Liver (tissue), 8 donors: ENCODE measurements at regions not wholly inside any gene's neighbourhood (a gene's known extent, or its start where the extent isn't known, plus 50 kb on each side); places are given as distances from the start of the nearest gene placed in this dataset.

ENCODE experiments used
- DNase-seq: peaks from one replicate; pipeline ENCODE4 v3.0.0-alpha.2; 2017; ENCODE audit warnings: low spot score
- H3K27ac ChIP-seq, 2 donors: one replicate each; pipeline ENCODE4 v1.7.0; 2013; ENCODE audit warnings: inconsistent platforms in 2 of 2, low read length in 2 of 2, control low read depth in 1 of 2, low read depth in 1 of 2, mild to moderate bottlenecking in 1 of 2
- H3K27me3 ChIP-seq, 4 donors: one replicate each; pipeline versions ENCODE4 v1.6.1 to v1.7.0; 2013; ENCODE audit warnings: low read length in 3 of 4, inconsistent platforms in 1 of 4, mild to moderate bottlenecking in 1 of 4, moderate library complexity in 1 of 4; ENCODE audit not compliant: control insufficient read depth in 4 of 4, insufficient read depth in 4 of 4
- H3K36me3 ChIP-seq, 4 donors: one replicate each; pipeline versions ENCODE4 v1.6.1 to v1.7.0; 2013; ENCODE audit warnings: low read length in 3 of 4, mild to moderate bottlenecking in 3 of 4, low read depth in 1 of 4, moderate library complexity in 1 of 4; ENCODE audit not compliant: control insufficient read depth in 4 of 4, insufficient read depth in 3 of 4
- H3K4me1 ChIP-seq, 4 donors: one replicate each; pipeline versions ENCODE4 v1.6.1 to v1.7.0; 2013; ENCODE audit warnings: low read length in 3 of 4, mild to moderate bottlenecking in 3 of 4, moderate library complexity in 1 of 4; ENCODE audit not compliant: control insufficient read depth in 4 of 4, insufficient read depth in 4 of 4
- H3K4me3 ChIP-seq, 3 donors: one replicate each; pipeline versions ENCODE4 v1.6.1 to v1.7.0; 2013; ENCODE audit warnings: low read length in 3 of 3, control low read depth in 1 of 3, low read depth in 1 of 3, mild to moderate bottlenecking in 1 of 3
- H3K9ac ChIP-seq, 2 donors: one replicate each; pipeline ENCODE4 v1.7.0; 2013; ENCODE audit warnings: low read length in 2 of 2, mild to moderate bottlenecking in 2 of 2, moderate library complexity in 2 of 2, control low read depth in 1 of 2, low read depth in 1 of 2
- H3K9me3 ChIP-seq, 4 donors: one replicate each; pipeline versions ENCODE4 v1.6.1 to v1.7.0; 2013; ENCODE audit warnings: low read length in 3 of 4; ENCODE audit not compliant: control insufficient read depth in 4 of 4
- EGR1 ChIP-seq, 2 donors: IDR thresholded peaks; 2 replicates each; pipeline ENCODE4 v1.6.1; 2016 to 2018; ENCODE audit warnings: antibody characterized with exemption in 2 of 2, low read depth in 2 of 2
- FOXA1 ChIP-seq: IDR thresholded peaks from 2 replicates; pipeline ENCODE4 v1.6.1; 2016; ENCODE audit warnings: antibody characterized with exemption
- FOXA2 ChIP-seq: IDR thresholded peaks from 2 replicates; pipeline ENCODE4 v1.6.1; 2016; ENCODE audit warnings: antibody characterized with exemption
- GABPA ChIP-seq, 2 donors: IDR thresholded peaks in 1 of 2; conservative IDR thresholded peaks in 1 of 2; 2 replicates each; pipeline ENCODE4 v1.6.1; 2016; ENCODE audit warnings: antibody characterized with exemption in 2 of 2, mild to moderate bottlenecking in 1 of 2, moderate library complexity in 1 of 2
- HNF4G ChIP-seq: IDR thresholded peaks from 2 replicates; pipeline ENCODE4 v1.6.1; 2016; ENCODE audit warnings: antibody characterized with exemption
- SP1 ChIP-seq: IDR thresholded peaks from 2 replicates; pipeline ENCODE4 v1.6.1; 2018; ENCODE audit warnings: antibody characterized with exemption, mild to moderate bottlenecking
- YY1 ChIP-seq: IDR thresholded peaks from 2 replicates; pipeline ENCODE4 v1.6.1; 2016; ENCODE audit warnings: antibody characterized with exemption, mild to moderate bottlenecking
- WGBS: extraction: QIAGEN DNeasy Blood & Tissue Kit; methylation state at CpG from one replicate; pipeline ENCODE4 v1.1.7; 2013; 5-methylcytosine and 5-hydroxymethylcytosine counted together
- TF ChIP-seq, protein P1 (sequence below): IDR thresholded peaks from 2 replicates; pipeline ENCODE4 v1.6.1; 2016; ENCODE audit warnings: antibody characterized with exemption
- TF ChIP-seq, protein P2 (sequence below): fragments of 150-350 bp; IDR thresholded peaks from 2 replicates; pipeline ENCODE4 v1.5.1; 2017; ENCODE audit warnings: improper control_type of control experiment, low read depth, low read length; ENCODE audit not compliant: missing input control
- TF ChIP-seq, protein P3 (sequence below): IDR thresholded peaks from 2 replicates; pipeline ENCODE4 v1.6.1; 2016; ENCODE audit warnings: antibody characterized with exemption
- TF ChIP-seq, protein P4 (sequence below): IDR thresholded peaks from 2 replicates; pipeline ENCODE4 v1.6.1; 2016; ENCODE audit warnings: antibody characterized with exemption
- TF ChIP-seq, protein P5 (sequence below): IDR thresholded peaks from 2 replicates; pipeline ENCODE4 v1.6.1; 2016; ENCODE audit warnings: antibody characterized with exemption, mild to moderate bottlenecking
- donor health status: healthy.
- donor health status: healthy.
- donor health status: healthy.
- donor health status: healthy.
- donor health status: healthy.

DNA sequence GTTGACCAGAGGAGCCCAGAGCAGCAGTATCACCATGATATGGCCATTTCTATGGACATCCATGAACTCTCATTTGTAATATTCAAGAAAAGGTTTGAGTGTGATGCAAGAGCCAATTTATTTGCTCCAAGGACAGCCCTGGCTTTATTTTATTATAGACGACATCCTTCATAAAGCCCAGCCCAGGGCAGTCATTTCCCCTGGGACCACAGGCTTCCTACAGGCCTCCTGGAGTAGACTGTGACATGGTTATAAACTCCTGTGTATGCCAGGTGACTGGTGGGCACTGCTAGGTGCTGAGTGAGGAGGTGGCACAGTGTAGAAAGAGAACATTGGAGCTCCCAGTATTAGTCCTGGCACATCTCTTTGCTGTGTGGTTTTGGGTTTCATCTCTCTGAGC lies 120.9 kb downstream of the UTP18 start (continued):
- TF ChIP-seq, protein P1, sequence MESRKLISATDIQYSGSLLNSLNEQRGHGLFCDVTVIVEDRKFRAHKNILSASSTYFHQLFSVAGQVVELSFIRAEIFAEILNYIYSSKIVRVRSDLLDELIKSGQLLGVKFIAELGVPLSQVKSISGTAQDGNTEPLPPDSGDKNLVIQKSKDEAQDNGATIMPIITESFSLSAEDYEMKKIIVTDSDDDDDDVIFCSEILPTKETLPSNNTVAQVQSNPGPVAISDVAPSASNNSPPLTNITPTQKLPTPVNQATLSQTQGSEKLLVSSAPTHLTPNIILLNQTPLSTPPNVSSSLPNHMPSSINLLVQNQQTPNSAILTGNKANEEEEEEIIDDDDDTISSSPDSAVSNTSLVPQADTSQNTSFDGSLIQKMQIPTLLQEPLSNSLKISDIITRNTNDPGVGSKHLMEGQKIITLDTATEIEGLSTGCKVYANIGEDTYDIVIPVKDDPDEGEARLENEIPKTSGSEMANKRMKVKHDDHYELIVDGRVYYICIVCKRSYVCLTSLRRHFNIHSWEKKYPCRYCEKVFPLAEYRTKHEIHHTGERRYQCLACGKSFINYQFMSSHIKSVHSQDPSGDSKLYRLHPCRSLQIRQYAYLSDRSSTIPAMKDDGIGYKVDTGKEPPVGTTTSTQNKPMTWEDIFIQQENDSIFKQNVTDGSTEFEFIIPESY = no peak
- TF ChIP-seq EGR1 (IDR thresholded peaks at IDR 0.05; ENCODE audit: low read depth in 2 of 2) (no peak), YY1 (no peak), FOXA1 (no peak)

DNA sequence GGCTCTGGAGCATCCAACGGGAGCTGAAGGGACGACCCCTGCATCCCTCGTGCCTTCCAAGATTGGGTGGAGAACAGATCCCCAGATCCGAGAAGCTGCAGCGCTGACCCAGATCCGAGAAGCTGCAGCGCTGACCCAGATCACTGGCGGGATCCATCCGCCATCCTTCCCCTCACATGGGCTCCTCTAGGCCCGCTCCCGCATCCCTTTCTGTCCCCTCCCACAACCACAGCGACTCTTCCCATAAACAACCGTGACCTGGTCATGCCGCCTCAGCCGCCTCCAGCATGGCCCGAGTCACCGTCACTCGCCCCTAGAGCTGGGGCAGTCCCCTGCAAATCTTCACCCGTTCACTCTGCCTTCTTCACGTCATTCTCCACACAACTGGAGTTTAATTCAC lies 124.9 kb downstream of the UTP18 start:
- H3K27me3 ChIP-seq = no peaks in the 10 kb centered on the region
- no peaks in the 10 kb centered on the region for H3K9me3 ChIP-seq
- WGBS = 92% methylated on average over 20 of the region's 20 CpGs
- no peaks in the 10 kb centered on the region for H3K4me1 ChIP-seq
- DNase-seq = no peak
- TF ChIP-seq HNF4G (no peak), FOXA2 (no peak), YY1 (no peak), GABPA (IDR thresholded peaks at IDR 0.05 in 1 of 2, conservative IDR thresholded peaks at IDR 0.05 in 1 of 2) (no peak), FOXA1 (no peak), EGR1 (IDR thresholded peaks at IDR 0.05; ENCODE audit: low read depth in 2 of 2) (no peak), SP1 (no peak)
- TF ChIP-seq, protein P2, sequence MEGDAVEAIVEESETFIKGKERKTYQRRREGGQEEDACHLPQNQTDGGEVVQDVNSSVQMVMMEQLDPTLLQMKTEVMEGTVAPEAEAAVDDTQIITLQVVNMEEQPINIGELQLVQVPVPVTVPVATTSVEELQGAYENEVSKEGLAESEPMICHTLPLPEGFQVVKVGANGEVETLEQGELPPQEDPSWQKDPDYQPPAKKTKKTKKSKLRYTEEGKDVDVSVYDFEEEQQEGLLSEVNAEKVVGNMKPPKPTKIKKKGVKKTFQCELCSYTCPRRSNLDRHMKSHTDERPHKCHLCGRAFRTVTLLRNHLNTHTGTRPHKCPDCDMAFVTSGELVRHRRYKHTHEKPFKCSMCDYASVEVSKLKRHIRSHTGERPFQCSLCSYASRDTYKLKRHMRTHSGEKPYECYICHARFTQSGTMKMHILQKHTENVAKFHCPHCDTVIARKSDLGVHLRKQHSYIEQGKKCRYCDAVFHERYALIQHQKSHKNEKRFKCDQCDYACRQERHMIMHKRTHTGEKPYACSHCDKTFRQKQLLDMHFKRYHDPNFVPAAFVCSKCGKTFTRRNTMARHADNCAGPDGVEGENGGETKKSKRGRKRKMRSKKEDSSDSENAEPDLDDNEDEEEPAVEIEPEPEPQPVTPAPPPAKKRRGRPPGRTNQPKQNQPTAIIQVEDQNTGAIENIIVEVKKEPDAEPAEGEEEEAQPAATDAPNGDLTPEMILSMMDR = no peak
- TF ChIP-seq, protein P3, sequence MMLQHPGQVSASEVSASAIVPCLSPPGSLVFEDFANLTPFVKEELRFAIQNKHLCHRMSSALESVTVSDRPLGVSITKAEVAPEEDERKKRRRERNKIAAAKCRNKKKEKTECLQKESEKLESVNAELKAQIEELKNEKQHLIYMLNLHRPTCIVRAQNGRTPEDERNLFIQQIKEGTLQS = no peak
- TF ChIP-seq, protein P4, sequence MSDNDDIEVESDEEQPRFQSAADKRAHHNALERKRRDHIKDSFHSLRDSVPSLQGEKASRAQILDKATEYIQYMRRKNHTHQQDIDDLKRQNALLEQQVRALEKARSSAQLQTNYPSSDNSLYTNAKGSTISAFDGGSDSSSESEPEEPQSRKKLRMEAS = no peak
- TF ChIP-seq, protein P5, sequence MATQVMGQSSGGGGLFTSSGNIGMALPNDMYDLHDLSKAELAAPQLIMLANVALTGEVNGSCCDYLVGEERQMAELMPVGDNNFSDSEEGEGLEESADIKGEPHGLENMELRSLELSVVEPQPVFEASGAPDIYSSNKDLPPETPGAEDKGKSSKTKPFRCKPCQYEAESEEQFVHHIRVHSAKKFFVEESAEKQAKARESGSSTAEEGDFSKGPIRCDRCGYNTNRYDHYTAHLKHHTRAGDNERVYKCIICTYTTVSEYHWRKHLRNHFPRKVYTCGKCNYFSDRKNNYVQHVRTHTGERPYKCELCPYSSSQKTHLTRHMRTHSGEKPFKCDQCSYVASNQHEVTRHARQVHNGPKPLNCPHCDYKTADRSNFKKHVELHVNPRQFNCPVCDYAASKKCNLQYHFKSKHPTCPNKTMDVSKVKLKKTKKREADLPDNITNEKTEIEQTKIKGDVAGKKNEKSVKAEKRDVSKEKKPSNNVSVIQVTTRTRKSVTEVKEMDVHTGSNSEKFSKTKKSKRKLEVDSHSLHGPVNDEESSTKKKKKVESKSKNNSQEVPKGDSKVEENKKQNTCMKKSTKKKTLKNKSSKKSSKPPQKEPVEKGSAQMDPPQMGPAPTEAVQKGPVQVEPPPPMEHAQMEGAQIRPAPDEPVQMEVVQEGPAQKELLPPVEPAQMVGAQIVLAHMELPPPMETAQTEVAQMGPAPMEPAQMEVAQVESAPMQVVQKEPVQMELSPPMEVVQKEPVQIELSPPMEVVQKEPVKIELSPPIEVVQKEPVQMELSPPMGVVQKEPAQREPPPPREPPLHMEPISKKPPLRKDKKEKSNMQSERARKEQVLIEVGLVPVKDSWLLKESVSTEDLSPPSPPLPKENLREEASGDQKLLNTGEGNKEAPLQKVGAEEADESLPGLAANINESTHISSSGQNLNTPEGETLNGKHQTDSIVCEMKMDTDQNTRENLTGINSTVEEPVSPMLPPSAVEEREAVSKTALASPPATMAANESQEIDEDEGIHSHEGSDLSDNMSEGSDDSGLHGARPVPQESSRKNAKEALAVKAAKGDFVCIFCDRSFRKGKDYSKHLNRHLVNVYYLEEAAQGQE = no peak
- TF ChIP-seq, protein P1 = no peak
- no peak overlapping the region for H3K9ac ChIP-seq
- no peak overlapping the region for H3K4me3 ChIP-seq
- no peaks in the 10 kb centered on the region for H3K36me3 ChIP-seq
- no peak overlapping the region for H3K27ac ChIP-seq
